Astrocyte (in vitro differentiated cells and primary cell): ENCODE measurements at regions not wholly inside any gene's neighbourhood (a gene's known extent, or its start where the extent isn't known, plus 50 kb on each side); places are given as distances from the start of the nearest gene placed in this dataset.

Source experiments
- CTCF ChIP-seq: IDR thresholded peaks from 2 replicates; pipeline ENCODE4 v1.5.1; 2011; ENCODE audit warnings: low read depth, mild to moderate bottlenecking, inconsistent platforms, low read length, moderate library complexity; ENCODE audit not compliant: insufficient read depth
- EZH2 ChIP-seq: IDR thresholded peaks from 2 replicates; pipeline ENCODE4 v1.6.1; 2012; ENCODE audit warnings: mild to moderate bottlenecking, low read length, inconsistent platforms; ENCODE audit not compliant: insufficient read depth

DNA sequence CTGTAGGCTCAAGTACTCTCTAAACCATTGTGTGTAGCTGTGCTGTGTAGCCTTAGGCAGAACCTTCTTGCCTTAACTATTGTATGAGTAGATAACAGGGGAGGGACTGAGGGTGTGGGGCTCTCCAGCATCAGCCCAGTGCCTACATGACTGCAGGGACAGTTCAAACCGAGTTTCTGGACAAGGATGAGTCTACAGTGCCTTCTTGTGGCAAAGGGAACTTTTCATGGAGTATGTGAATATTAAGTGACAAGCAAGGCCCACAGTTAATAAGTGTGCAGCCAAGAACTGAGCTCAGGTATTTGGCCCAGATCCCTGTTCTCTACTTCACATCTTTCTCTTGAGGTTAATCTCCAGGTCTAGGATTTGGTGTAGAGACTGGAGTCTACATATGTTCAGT is 424.4 kb upstream of the LARGE1 start:
- TF ChIP-seq CTCF (no peak), EZH2 (no peak)
